Mesenchymal stem cell (in vitro differentiated cells and primary cell): ENCODE measurements at regions not wholly inside any gene's neighbourhood (a gene's known extent, or its start where the extent isn't known, plus 50 kb on each side); places are given as distances from the start of the nearest gene placed in this dataset.

ENCODE experiments used
- DNase-seq: peaks from one replicate; pipeline ENCODE4 v3.0.0-alpha.2; 2013
- H2AFZ ChIP-seq: one replicate; pipeline ENCODE4 v1.6.1; 2013; ENCODE audit warnings: low read depth, mild to moderate bottlenecking, control low read depth, inconsistent platforms, low read length, moderate library complexity
- H2AK5ac ChIP-seq: 2 replicates; pipeline ENCODE4 v1.6.1; 2013; ENCODE audit warnings: low read length, moderate library complexity, mild to moderate bottlenecking, inconsistent platforms; ENCODE audit not compliant: severe bottlenecking
- H2BK120ac ChIP-seq: one replicate; pipeline ENCODE4 v1.6.1; 2013; ENCODE audit warnings: low read depth, mild to moderate bottlenecking, inconsistent platforms, low read length, moderate library complexity
- H2BK12ac ChIP-seq, 2 experiments: one replicate each; pipeline ENCODE4 v1.6.1; 2013; ENCODE audit warnings: inconsistent platforms in 2 of 2, low read length in 2 of 2, mild to moderate bottlenecking in 2 of 2, moderate library complexity in 2 of 2, control low read depth in 1 of 2
- H2BK15ac ChIP-seq: one replicate; pipeline ENCODE4 v1.6.1; 2013; ENCODE audit warnings: mild to moderate bottlenecking, low read depth, inconsistent platforms; ENCODE audit not compliant: poor library complexity, severe bottlenecking
- H2BK5ac ChIP-seq: 2 replicates; pipeline ENCODE4 v1.6.1; 2013; ENCODE audit warnings: low read depth, mild to moderate bottlenecking, low read length, control low read depth, inconsistent platforms; ENCODE audit not compliant: poor library complexity, severe bottlenecking
- H3K14ac ChIP-seq, 2 experiments: one replicate each; pipeline ENCODE4 v1.6.1; 2013; ENCODE audit warnings: inconsistent platforms in 2 of 2, low read length in 2 of 2, control low read depth in 1 of 2, mild to moderate bottlenecking in 1 of 2, moderate library complexity in 1 of 2
- H3K18ac ChIP-seq, 2 experiments: one replicate each; pipeline ENCODE4 v1.6.1; 2013; ENCODE audit warnings: inconsistent platforms in 2 of 2, low read length in 2 of 2, control low read depth in 1 of 2, low read depth in 1 of 2, mild to moderate bottlenecking in 1 of 2
- H3K23ac ChIP-seq, 2 experiments: one replicate each; pipeline ENCODE4 v1.6.1; 2013; ENCODE audit warnings: inconsistent platforms in 2 of 2, low read length in 2 of 2, mild to moderate bottlenecking in 2 of 2, moderate library complexity in 2 of 2, control low read depth in 1 of 2
- H3K27ac ChIP-seq: 2 replicates; pipeline ENCODE4 v1.5.1; 2013; ENCODE audit warnings: mild to moderate bottlenecking, moderate library complexity, low read length, control low read depth, inconsistent platforms; ENCODE audit not compliant: poor library complexity, severe bottlenecking
- H3K27me3 ChIP-seq, 2 experiments: 2 replicates each; pipeline versions ENCODE4 v1.6.1 to v1.7.0; 2013; ENCODE audit warnings: low read length in 2 of 2, mild to moderate bottlenecking in 2 of 2, moderate library complexity in 2 of 2, control low read depth in 1 of 2, inconsistent platforms in 1 of 2; ENCODE audit not compliant: control insufficient read depth in 1 of 2, insufficient read depth in 1 of 2
- H3K36me3 ChIP-seq, 2 experiments: 2 replicates each; pipeline versions ENCODE4 v1.6.1 to v1.7.0; 2013; ENCODE audit warnings: low read length in 2 of 2, control low read depth in 1 of 2, inconsistent platforms in 1 of 2, low read depth in 1 of 2, mild to moderate bottlenecking in 1 of 2; ENCODE audit not compliant: insufficient read depth in 2 of 2, control insufficient read depth in 1 of 2
- H3K4ac ChIP-seq, 2 experiments: one replicate each; pipeline ENCODE4 v1.6.1; 2013; ENCODE audit warnings: inconsistent platforms in 2 of 2, low read length in 2 of 2, mild to moderate bottlenecking in 2 of 2, moderate library complexity in 2 of 2, control low read depth in 1 of 2, low read depth in 1 of 2
- H3K4me1 ChIP-seq: 2 replicates; pipeline ENCODE4 v1.6.1; 2013; ENCODE audit warnings: low read depth, low read length, control low read depth; ENCODE audit not compliant: control insufficient read depth, insufficient read depth
- H3K4me2 ChIP-seq: 2 replicates; pipeline ENCODE4 v1.6.1; 2013; ENCODE audit warnings: low read length, mild to moderate bottlenecking, inconsistent platforms; ENCODE audit not compliant: poor library complexity, severe bottlenecking
- H3K4me3 ChIP-seq, 2 experiments: 2 replicates each; pipeline versions ENCODE4 v1.5.1 to v1.7.0; 2013; ENCODE audit warnings: low read length in 2 of 2, mild to moderate bottlenecking in 2 of 2, control low read depth in 1 of 2, low read depth in 1 of 2; ENCODE audit not compliant: insufficient read depth in 1 of 2
- H3K79me1 ChIP-seq: replicated peaks from 2 replicates; pipeline ENCODE4 v1.6.1; 2013; ENCODE audit warnings: mild to moderate bottlenecking, control low read depth, low read length, inconsistent platforms; ENCODE audit not compliant: poor library complexity, severe bottlenecking
- H3K9ac ChIP-seq: 2 replicates; pipeline ENCODE4 v1.7.0; 2013; ENCODE audit warnings: mild to moderate bottlenecking, low read length, moderate library complexity
- H3K9me3 ChIP-seq: 2 replicates; pipeline ENCODE4 v1.7.0; 2013; ENCODE audit warnings: mild to moderate bottlenecking, low read length; ENCODE audit not compliant: control insufficient read depth
- H4K8ac ChIP-seq: one replicate; pipeline ENCODE4 v1.6.1; 2013; ENCODE audit warnings: inconsistent platforms, mild to moderate bottlenecking, low read length, moderate library complexity
- H4K91ac ChIP-seq: one replicate; pipeline ENCODE4 v1.6.1; 2013; ENCODE audit warnings: mild to moderate bottlenecking, low read length, inconsistent platforms
- WGBS: methylation state at CpG from one replicate; pipeline ENCODE4 v1.1.7; 2013; ENCODE audit warnings: mixed read lengths; 5-methylcytosine and 5-hydroxymethylcytosine counted together

DNA sequence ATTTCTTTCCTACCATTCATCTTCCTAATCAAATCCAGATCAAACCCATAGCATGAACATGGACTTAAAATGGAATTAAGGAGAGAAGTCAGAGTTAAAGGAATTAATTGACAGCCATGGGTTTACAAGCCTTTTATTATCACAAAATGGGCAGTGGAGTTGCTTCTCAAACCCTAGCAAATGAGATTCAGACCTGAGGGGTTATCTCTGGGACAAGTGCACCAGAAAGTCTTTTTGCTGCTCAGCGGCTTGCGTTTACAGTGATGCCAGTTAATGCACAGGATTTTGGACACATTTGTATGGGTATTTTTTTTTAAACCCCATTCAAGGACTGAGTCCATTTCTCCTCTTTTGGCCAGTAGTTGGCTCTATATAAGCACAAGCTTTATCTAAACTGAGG, 503.0 kb downstream of the EFNB2 start:
- H2AFZ ChIP-seq, result no peak overlapping the region
- H3K23ac ChIP-seq, result no peak overlapping the region
- H3K4ac ChIP-seq, result no peak overlapping the region
- no peak overlapping the region for H3K4me3 ChIP-seq
- no peak overlapping the region for H4K91ac ChIP-seq
- H3K4me1 ChIP-seq, result no peaks in the 10 kb centered on the region
- H2BK15ac ChIP-seq, result no peak overlapping the region
- H3K14ac ChIP-seq, result no peak overlapping the region
- no peak overlapping the region for H2BK120ac ChIP-seq
- H2BK12ac ChIP-seq, result no peak overlapping the region
- no peak overlapping the region for H2BK5ac ChIP-seq
- no peak overlapping the region for H3K27ac ChIP-seq
- H4K8ac ChIP-seq, result no peak overlapping the region
- H3K4me2 ChIP-seq, result no peak overlapping the region
- DNase-seq, result no peak
- H3K27me3 ChIP-seq, result no peaks in the 10 kb centered on the region
- WGBS, result 97% methylated on average over 2 of the region's 2 CpGs
- H3K9me3 ChIP-seq, result no peaks in the 10 kb centered on the region
- no peaks in the 10 kb centered on the region for H3K79me1 ChIP-seq
- no peak overlapping the region for H2AK5ac ChIP-seq
- H3K18ac ChIP-seq, result no peak overlapping the region
- no peak overlapping the region for H3K9ac ChIP-seq
- H3K36me3 ChIP-seq, result no peaks in the 10 kb centered on the region

DNA sequence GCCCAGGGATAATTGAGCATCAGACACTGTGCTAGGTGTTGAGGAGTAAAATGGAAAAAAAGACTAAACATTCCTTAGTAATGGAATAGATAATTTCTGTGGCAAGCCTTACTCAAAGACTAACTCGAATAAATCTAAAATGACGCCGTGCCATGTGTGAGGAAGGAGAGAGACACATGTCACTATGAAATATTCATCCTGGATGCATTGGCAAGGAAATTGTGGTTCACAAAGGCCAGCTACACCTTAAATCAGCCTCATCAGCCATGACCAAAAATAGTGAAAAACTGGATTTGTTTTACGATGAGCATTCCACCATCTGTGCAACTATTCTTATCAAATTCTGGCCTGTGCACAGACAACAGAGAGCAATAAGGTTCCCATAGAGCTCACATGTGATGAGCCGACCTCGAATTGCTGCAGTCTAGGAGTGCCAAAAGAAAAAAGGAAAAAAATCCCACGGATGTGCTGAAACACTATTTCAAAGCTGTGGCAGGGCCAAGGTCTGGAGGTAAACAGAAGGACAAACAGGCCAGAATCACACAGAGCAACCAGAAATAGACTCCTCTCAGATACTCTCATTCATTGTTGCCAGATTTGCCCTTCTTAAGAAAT, 505.7 kb downstream of the EFNB2 start:
- Histone ChIP-seq H3K4me2 (no peak overlapping the region), H3K9me3 (no peaks in the 10 kb centered on the region), H3K4ac (no peak overlapping the region), H3K9ac (no peak overlapping the region), H3K27me3 (no peaks in the 10 kb centered on the region), H3K14ac (no peak overlapping the region), H3K36me3 (no peaks in the 10 kb centered on the region), H2AFZ (no peak overlapping the region), H2BK5ac (no peak overlapping the region), H3K4me1 (no peaks in the 10 kb centered on the region), H4K91ac (no peak overlapping the region), H3K4me3 (no peak overlapping the region), H2BK12ac (no peak overlapping the region), H4K8ac (no peak overlapping the region), H3K18ac (no peak overlapping the region), H2BK120ac (no peak overlapping the region), H3K23ac (no peak overlapping the region), H2BK15ac (no peak overlapping the region), H3K27ac (no peak overlapping the region), H3K79me1 (no peaks in the 10 kb centered on the region), H2AK5ac (no peak overlapping the region)
- 91% methylated on average over 6 of the region's 7 CpGs for WGBS
- DNase-seq, result no peak

DNA sequence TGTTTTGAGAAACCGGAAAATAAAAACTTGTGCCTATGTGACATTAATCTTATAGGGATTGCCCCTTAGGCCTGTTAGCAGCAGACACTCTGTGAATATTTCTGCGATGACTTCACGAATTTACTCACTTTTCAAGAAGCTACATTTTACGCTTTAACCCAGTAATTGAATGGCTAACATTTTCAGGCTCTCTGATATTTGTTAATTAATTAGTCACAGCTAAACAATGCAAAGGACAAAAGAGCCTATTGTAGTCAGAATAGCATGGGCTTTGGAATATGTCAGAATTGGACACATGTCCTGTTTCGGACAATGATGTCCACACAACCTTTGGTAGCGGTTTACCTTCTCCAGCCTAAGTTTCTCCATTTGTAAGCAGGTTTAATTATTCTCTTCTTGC, 506.6 kb downstream of the EFNB2 start:
- Histone ChIP-seq H3K4me1 (no peaks in the 10 kb centered on the region), H2AFZ (no peak overlapping the region), H2BK5ac (no peak overlapping the region), H3K27me3 (no peaks in the 10 kb centered on the region), H3K79me1 (no peaks in the 10 kb centered on the region), H3K36me3 (no peaks in the 10 kb centered on the region), H3K4me2 (no peak overlapping the region), H3K27ac (no peak overlapping the region), H2AK5ac (no peak overlapping the region), H2BK120ac (no peak overlapping the region), H3K4ac (no peak overlapping the region), H3K9me3 (no peaks in the 10 kb centered on the region), H4K91ac (no peak overlapping the region), H2BK15ac (no peak overlapping the region), H3K23ac (no peak overlapping the region), H3K4me3 (no peak overlapping the region), H3K18ac (no peak overlapping the region), H2BK12ac (no peak overlapping the region), H3K9ac (no peak overlapping the region), H4K8ac (no peak overlapping the region), H3K14ac (no peak overlapping the region)
- no peak for DNase-seq
- 84% methylated on average over 3 of the region's 6 CpGs for WGBS

DNA sequence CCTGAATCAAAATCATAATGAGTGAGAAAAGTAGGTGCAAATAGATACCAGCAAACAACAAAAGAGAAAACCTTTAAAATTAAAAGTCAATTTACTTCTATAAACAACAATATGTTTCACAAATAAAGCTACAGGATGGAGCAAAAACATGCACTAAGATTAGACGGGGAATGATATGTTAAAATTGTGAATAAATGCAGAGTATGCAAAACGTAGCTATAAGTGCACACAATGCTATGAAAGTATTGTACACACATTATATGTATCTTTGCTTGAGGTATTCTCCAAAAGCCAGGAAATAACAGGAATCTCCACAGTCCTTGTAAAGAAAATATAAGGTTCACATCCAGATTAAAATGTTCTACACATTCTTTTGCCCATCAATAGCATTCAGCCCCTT, 523.9 kb downstream of the EFNB2 start:
- H3K27ac ChIP-seq, result no peak overlapping the region
- DNase-seq, result no peak
- no peak overlapping the region for H4K91ac ChIP-seq
- H3K9ac ChIP-seq, result no peak overlapping the region
- H3K9me3 ChIP-seq, result no peaks in the 10 kb centered on the region
- H3K4me3 ChIP-seq, result no peak overlapping the region
- no peak overlapping the region for H3K18ac ChIP-seq
- H2BK120ac ChIP-seq, result no peak overlapping the region
- no peak overlapping the region for H2BK5ac ChIP-seq
- H3K4me1 ChIP-seq, result no peaks in the 10 kb centered on the region
- no peak overlapping the region for H2BK12ac ChIP-seq
- no peak overlapping the region for H2AK5ac ChIP-seq
- H2AFZ ChIP-seq, result no peak overlapping the region
- no peak overlapping the region for H3K23ac ChIP-seq
- no peak overlapping the region for H3K4me2 ChIP-seq
- no peak overlapping the region for H2BK15ac ChIP-seq
- no peak overlapping the region for H3K4ac ChIP-seq
- H3K14ac ChIP-seq, result no peak overlapping the region
- WGBS, result 60% methylated on average over 1 of the region's 2 CpGs
- H3K36me3 ChIP-seq, result no peaks in the 10 kb centered on the region
- no peaks in the 10 kb centered on the region for H3K79me1 ChIP-seq
- no peak overlapping the region for H4K8ac ChIP-seq
- peaks cover 0 to 3% of the 10 kb centered on the region in 2 experiments for H3K27me3 ChIP-seq
